ENCODE measurements at regions not wholly inside any gene's neighbourhood (a gene's known extent, or its start where the extent isn't known, plus 50 kb on each side); places are given as distances from the start of the nearest gene placed in this dataset.

DNA sequence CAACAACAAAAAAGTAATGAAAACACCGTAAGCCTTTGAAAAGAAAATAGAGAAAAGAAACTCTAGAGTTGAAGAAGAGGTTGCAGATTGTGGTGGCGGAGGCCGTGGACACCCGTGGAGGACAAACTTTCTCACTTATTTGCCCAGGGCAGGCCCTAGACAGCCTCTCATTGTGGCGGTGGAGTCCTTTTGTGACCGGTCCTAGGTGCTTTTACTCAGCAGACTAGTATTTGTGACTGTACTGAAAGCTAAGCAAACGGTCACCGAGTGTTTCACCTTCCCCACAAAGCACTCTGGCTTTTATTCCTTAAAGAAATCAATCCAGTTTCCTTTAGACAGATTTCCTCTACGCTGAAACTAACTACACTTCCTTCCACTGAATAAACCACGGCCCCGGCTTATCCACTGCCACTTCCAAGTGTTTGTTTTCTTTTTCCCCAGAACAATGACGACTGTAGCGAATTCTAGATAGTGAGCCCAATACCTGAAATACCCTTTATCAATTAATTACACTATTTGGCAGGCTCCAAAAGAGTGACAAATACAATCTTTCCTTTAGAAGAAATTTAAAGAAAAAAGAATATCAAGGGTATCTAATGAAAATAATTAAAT, 210.2 kb upstream of the TARS1 start:
- TF ChIP-seq, protein P1, sequence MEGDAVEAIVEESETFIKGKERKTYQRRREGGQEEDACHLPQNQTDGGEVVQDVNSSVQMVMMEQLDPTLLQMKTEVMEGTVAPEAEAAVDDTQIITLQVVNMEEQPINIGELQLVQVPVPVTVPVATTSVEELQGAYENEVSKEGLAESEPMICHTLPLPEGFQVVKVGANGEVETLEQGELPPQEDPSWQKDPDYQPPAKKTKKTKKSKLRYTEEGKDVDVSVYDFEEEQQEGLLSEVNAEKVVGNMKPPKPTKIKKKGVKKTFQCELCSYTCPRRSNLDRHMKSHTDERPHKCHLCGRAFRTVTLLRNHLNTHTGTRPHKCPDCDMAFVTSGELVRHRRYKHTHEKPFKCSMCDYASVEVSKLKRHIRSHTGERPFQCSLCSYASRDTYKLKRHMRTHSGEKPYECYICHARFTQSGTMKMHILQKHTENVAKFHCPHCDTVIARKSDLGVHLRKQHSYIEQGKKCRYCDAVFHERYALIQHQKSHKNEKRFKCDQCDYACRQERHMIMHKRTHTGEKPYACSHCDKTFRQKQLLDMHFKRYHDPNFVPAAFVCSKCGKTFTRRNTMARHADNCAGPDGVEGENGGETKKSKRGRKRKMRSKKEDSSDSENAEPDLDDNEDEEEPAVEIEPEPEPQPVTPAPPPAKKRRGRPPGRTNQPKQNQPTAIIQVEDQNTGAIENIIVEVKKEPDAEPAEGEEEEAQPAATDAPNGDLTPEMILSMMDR (conservative IDR thresholded peaks at IDR 0.05; ENCODE audit: low read depth, low read length): no peak
- TF ChIP-seq EZH2 (IDR thresholded peaks at IDR 0.05; ENCODE audit: low read length, unreplicated experiment): no peak

Data from PC-3 (cell line).